HG03064 (cell line): ENCODE measurements at regions not wholly inside any gene's neighbourhood (a gene's known extent, or its start where the extent isn't known, plus 50 kb on each side); places are given as distances from the start of the nearest gene placed in this dataset.
A peak's percentile ranks its signal among the peaks of the same experiment; 100 is the strongest.
"Not testable (repeated sequence)": the region's sequence is repeated elsewhere in the genome, so short reads cannot be mapped to it uniquely, and the experiment has no call there.

Experiments
- ATAC-seq: cut with Tn5 transposase; IDR thresholded peaks from one replicate; pipeline ENCODE4 v1.9.1; 2021; ENCODE audit warnings: low read depth; ENCODE audit not compliant: unreplicated experiment

GRCh38 chr9:30078195-30078594 lies 2306.2 kb upstream of the ACO1 start:
- ATAC-seq = peak; percentile 54

- no peak for ATAC-seq
Measured at GRCh38 chr9:30089428-30089827, 2295.0 kb upstream of the ACO1 start.

GRCh38 chr9:30103647-30104394 lies 2280.6 kb upstream of the ACO1 start:
- no peak for ATAC-seq

GRCh38 chr9:30107134-30107533 lies 2277.3 kb upstream of the ACO1 start:
- ATAC-seq = not testable (repeated sequence)

DNA sequence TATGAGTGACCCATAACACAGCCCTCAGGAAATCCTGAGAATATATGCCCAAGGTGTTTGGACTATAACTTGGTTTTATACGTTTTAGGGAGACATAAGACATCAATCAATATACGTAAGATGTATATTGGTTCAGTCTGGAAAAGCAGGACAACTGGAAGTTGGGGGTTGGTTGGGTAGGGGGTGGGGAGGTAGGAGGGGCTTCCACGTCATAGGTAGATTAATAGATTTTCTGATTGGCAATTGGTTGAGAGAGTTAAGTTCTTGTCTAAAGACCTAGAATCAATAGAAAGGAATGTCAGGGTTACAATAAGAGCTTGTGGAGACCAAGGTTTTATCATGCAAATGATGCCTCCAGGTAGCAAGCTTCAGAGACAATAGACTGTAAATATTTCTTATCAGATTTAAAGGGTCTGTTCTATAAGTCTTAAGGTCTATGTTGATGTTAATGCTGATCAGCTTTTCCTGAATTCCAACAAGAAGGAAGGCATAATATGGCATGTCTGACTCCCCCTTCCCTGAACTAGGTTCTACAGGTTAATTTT lies 2267.7 kb upstream of the ACO1 start:
- no peak for ATAC-seq

DNA sequence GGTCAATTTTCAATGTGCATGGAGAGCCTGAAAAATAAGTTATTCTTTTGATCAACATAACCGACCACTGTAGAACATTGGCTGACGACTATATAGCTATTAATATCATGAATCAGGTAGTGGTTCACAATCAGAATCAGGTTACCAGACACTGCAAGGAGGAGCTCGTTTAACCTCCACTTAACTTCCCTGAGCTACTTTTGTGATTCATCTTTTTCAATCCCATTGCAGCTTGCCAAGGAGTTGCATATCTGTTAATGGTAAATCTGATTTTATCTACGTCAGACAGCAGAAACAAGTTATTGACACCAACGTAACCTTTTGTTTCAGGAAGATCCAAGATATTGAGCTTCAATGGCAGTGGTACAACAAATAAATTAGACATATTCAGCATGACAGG lies 2263.8 kb upstream of the ACO1 start:
- ATAC-seq = no peak

GRCh38 chr9:30121611-30122010 lies 2262.8 kb upstream of the ACO1 start:
- no peak for ATAC-seq

GRCh38 chr9:30125881-30126280 lies 2258.6 kb upstream of the ACO1 start:
- ATAC-seq = no peak

- no peak for ATAC-seq
Measured at GRCh38 chr9:30127371-30127770, 2257.1 kb upstream of the ACO1 start.

- ATAC-seq = no peak
Measured at GRCh38 chr9:30140407-30140806, 2244.0 kb upstream of the ACO1 start.

DNA sequence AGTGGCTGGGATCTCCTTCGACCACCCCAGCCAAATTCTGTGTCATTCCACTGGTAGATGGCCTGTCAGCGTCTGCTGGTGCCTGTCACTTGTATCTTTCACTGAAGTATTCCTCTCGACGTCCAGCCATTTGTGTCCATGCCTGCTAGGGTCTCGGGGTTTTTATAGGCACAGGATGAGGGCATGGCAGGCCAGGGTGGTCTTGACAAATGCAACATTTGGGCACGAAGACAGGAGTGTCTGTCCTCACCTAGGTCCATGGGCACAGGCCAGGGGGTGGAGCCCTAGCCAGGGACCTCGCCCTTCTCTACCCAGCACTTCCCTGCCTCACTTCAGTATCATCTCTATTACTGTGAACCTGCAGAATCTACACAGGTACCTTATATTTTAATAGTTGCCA lies 2223.9 kb upstream of the ACO1 start:
- ATAC-seq = no peak

GRCh38 chr9:30172206-30172605 lies 2212.2 kb upstream of the ACO1 start:
- no peak for ATAC-seq

- ATAC-seq = no peak
Measured at GRCh38 chr9:30178610-30179009, 2205.8 kb upstream of the ACO1 start.

GRCh38 chr9:30193421-30193820 lies 2191.0 kb upstream of the ACO1 start:
- ATAC-seq = no peak

GRCh38 chr9:30196941-30197340 lies 2187.5 kb upstream of the ACO1 start:
- ATAC-seq = no peak

DNA sequence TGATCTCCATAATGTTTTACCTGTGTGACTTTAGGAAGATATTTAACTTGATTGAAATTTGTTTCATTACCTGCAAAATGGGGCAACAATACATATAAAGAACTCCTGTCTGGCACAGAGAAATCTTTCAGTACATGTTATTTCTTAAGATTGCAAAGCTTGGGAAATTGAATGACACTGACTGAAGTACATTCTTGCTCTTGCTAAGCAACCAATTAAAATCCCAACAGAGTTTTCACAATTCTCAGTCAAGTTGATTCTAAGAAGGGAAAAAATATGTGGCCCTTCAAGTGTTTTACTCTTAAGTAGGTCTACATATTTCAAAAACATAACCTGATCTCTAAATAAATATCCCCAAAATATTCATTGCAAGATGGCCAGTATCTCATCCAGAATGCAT lies 2187.0 kb upstream of the ACO1 start:
- ATAC-seq = no peak

DNA sequence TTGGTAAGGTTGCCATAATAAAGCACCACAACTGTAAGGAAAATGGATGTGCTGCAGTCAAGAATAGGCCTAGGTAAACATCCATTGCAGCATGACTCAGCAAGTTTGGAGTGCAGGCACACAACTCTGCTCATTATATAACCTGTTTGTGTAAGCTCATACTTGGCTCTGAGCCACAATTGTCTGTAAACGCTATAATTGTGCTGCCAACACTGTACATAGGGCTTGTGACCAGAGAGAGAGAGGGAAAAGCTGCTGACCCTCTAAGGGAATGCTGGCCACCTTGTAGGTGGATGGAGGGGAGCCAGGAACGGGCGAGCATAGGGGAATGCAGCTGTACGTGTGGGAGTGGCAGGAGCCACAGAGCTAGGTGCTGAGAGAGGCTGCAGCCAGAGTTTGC lies 2186.5 kb upstream of the ACO1 start:
- no peak for ATAC-seq

DNA sequence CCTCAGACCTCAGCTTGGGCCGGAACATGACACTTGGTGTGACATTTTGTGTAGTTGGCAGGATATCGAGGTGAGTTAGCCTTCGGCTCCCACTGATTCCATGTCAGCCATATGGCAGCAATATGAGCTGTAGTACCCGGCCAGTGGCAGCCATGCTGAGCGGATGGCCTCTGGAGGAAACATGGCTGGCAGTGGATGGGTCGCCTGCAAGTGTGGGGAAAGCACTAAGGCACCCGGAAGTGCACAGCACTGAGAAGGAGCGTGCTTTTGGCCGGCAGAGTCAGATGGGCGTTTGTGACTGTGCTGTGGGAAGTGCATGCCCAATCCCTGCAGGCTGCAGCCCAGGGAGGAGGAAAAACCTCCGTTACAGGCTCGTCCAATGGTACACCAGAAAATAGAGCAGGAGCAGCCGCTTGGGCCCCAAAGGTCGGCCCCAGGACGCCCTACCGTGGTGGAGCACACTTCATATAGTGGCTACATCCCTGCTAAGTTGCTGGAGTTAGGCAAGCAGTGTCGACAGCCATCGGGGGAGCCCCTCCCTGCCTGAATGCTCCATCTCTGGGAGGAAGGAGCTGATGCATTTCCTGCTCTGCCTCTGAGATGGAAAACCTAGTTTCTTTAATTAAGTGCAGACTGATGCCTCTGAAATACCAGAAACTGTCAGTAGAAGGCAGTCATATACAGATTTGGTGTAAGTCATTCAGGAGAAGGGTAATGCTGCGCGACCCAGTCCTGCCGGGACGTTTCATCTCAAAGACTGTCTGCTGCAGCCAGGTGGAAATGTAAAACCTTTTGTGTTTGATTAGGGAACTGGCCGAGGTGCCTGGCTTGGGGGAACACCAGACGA lies 2185.8 kb upstream of the ACO1 start:
- ATAC-seq = no peak

GRCh38 chr9:30201024-30201423 lies 2183.4 kb upstream of the ACO1 start:
- no peak for ATAC-seq

- no peak for ATAC-seq
Measured at GRCh38 chr9:30235068-30235467, 2149.4 kb upstream of the ACO1 start.

GRCh38 chr9:30235564-30235963 lies 2148.9 kb upstream of the ACO1 start:
- no peak for ATAC-seq

- ATAC-seq = no peak
Measured at GRCh38 chr9:30239878-30240277, 2144.6 kb upstream of the ACO1 start.
